Endothelial cell (in vitro differentiated cells): ENCODE measurements at regions not wholly inside any gene's neighbourhood (a gene's known extent, or its start where the extent isn't known, plus 50 kb on each side); places are given as distances from the start of the nearest gene placed in this dataset.

Source experiments
- DNase-seq: peaks from one replicate; pipeline ENCODE4 v3.0.0; 2021; ENCODE audit warnings: low spot score
- H3K27ac Mint-ChIP-seq: one replicate; pipeline ENCODE4 v1.8.0; 2021; ENCODE audit warnings: mixed read lengths, inconsistent platforms; ENCODE audit not compliant: unreplicated experiment
- H3K27me3 Mint-ChIP-seq: one replicate; pipeline ENCODE4 v1.8.0; 2021; ENCODE audit warnings: mild to moderate bottlenecking, moderate library complexity, mixed read lengths, inconsistent platforms; ENCODE audit not compliant: unreplicated experiment
- H3K36me3 Mint-ChIP-seq: one replicate; pipeline ENCODE4 v1.8.0; 2021; ENCODE audit warnings: mild to moderate bottlenecking, low read depth, mixed read lengths, inconsistent platforms; ENCODE audit not compliant: unreplicated experiment
- H3K4me1 Mint-ChIP-seq: one replicate; pipeline ENCODE4 v1.8.0; 2021; ENCODE audit warnings: mild to moderate bottlenecking, mixed read lengths, inconsistent platforms; ENCODE audit not compliant: unreplicated experiment
- H3K4me3 Mint-ChIP-seq: one replicate; pipeline ENCODE4 v1.8.0; 2021; ENCODE audit warnings: mild to moderate bottlenecking, mixed read lengths, inconsistent platforms; ENCODE audit not compliant: unreplicated experiment
- H3K9me3 Mint-ChIP-seq: one replicate; pipeline ENCODE4 v1.8.0; 2021; ENCODE audit warnings: mixed read lengths, inconsistent platforms; ENCODE audit not compliant: unreplicated experiment
- TF ChIP-seq, protein P1 (sequence below): fragments of 200-600 bp; sonication (generic); IDR thresholded peaks from one replicate; pipeline ENCODE4 v1.5.0; 2021; ENCODE audit warnings: antibody characterized with exemption; ENCODE audit not compliant: unreplicated experiment

GRCh38 chr6:78363688-78364087 is 503.7 kb upstream of the IRAK1BP1 start:
- Mint-ChIP-seq H3K27me3 (no peaks in the 10 kb centered on the region), H3K36me3 (no peaks in the 10 kb centered on the region), H3K4me3 (no peak overlapping the region), H3K9me3 (no peaks in the 10 kb centered on the region), H3K27ac (no peak overlapping the region), H3K4me1 (no peaks in the 10 kb centered on the region)
- DNase-seq, result no peak
- TF ChIP-seq, protein P1, sequence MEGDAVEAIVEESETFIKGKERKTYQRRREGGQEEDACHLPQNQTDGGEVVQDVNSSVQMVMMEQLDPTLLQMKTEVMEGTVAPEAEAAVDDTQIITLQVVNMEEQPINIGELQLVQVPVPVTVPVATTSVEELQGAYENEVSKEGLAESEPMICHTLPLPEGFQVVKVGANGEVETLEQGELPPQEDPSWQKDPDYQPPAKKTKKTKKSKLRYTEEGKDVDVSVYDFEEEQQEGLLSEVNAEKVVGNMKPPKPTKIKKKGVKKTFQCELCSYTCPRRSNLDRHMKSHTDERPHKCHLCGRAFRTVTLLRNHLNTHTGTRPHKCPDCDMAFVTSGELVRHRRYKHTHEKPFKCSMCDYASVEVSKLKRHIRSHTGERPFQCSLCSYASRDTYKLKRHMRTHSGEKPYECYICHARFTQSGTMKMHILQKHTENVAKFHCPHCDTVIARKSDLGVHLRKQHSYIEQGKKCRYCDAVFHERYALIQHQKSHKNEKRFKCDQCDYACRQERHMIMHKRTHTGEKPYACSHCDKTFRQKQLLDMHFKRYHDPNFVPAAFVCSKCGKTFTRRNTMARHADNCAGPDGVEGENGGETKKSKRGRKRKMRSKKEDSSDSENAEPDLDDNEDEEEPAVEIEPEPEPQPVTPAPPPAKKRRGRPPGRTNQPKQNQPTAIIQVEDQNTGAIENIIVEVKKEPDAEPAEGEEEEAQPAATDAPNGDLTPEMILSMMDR, result no peak

DNA sequence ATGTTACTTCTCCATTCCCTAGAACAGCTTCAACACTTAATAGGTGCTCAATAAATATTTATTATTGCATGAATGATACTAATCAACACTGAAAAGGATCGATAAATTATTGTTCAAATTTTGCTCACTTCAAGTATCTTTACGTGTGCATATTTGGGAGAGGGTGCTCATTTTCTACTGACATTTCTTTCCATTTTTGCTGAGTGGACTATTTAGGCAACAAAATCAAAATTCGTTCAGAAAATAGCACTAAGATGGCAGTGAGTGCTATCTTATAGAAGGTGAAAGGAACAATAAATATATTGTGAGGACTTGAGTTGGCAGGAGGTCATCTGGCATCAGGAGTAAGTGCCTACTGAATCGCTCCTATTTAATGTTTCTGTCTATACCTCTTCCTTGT is 501.9 kb upstream of the IRAK1BP1 start:
- no peak overlapping the region for H3K4me3 Mint-ChIP-seq
- no peaks in the 10 kb centered on the region for H3K36me3 Mint-ChIP-seq
- no peaks in the 10 kb centered on the region for H3K4me1 Mint-ChIP-seq
- no peak for DNase-seq
- no peaks in the 10 kb centered on the region for H3K27me3 Mint-ChIP-seq
- TF ChIP-seq, protein P1, result no peak
- no peaks in the 10 kb centered on the region for H3K9me3 Mint-ChIP-seq
- H3K27ac Mint-ChIP-seq, result no peak overlapping the region

- TF ChIP-seq, protein P1, result no peak
- H3K27me3 Mint-ChIP-seq, result peaks cover 1% of the 10 kb centered on the region
These were observed 490.3 kb upstream of the IRAK1BP1 start for GRCh38 chr6:78377056-78377455.

DNA sequence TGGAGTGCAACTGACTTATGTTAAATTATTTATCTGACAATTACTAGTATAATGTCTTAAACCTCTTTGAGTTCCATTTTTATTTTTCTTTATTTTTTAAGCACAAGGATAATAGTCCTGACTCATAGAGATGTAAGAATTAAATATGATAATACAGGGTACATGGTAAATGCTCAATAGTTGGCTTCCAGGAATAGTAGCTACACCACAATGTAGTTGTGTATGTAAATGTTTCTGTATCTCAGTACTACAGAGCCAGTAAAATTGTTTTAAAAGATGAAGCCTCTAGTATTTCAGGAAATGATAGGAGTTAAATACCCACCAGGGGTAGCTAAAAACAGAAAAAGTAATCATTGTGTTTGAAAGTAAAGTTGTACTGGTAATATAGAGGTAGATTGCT is 487.4 kb upstream of the IRAK1BP1 start:
- no peak overlapping the region for H3K4me3 Mint-ChIP-seq

More at GRCh38 chr6:78377056-78377455, 490.3 kb upstream of the IRAK1BP1 start:
- Mint-ChIP-seq H3K27ac (no peak overlapping the region), H3K36me3 (no peaks in the 10 kb centered on the region), H3K4me3 (no peak overlapping the region), H3K4me1 (no peaks in the 10 kb centered on the region), H3K9me3 (no peaks in the 10 kb centered on the region)
- DNase-seq, result no peak

DNA sequence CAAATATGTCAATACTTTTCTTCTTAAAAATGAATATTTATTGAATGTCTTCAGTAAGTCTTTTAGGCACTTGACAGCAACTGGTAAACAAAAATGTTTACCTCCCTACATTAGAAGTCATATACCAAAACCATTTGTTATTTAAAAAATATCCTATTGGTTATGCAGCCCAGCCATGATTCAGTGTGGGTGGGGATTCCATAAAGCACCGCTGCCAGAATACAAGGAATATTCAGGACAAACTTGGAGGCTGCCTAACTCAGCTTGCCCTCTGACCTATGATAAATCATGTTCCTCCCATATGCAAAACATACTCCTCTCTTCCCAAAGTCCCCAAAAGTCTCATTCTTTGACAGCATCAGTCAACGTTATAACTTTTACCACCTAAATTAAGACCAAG is 486.8 kb upstream of the IRAK1BP1 start:
- Mint-ChIP-seq H3K36me3 (no peaks in the 10 kb centered on the region), H3K27ac (no peak overlapping the region)

More for the DNA sequence above, 487.4 kb upstream of the IRAK1BP1 start:
- no peak overlapping the region for H3K27ac Mint-ChIP-seq
- no peaks in the 10 kb centered on the region for H3K27me3 Mint-ChIP-seq
- no peak for DNase-seq
- TF ChIP-seq, protein P1, result no peak
- no peaks in the 10 kb centered on the region for H3K4me1 Mint-ChIP-seq
- no peaks in the 10 kb centered on the region for H3K36me3 Mint-ChIP-seq
- H3K9me3 Mint-ChIP-seq, result no peaks in the 10 kb centered on the region

More for the DNA sequence above, 486.8 kb upstream of the IRAK1BP1 start:
- TF ChIP-seq, protein P1, result no peak
- H3K4me3 Mint-ChIP-seq, result no peak overlapping the region
- H3K4me1 Mint-ChIP-seq, result no peaks in the 10 kb centered on the region
- DNase-seq, result no peak
- no peaks in the 10 kb centered on the region for H3K27me3 Mint-ChIP-seq
- no peaks in the 10 kb centered on the region for H3K9me3 Mint-ChIP-seq
